ENCODE measurements at regions not wholly inside any gene's neighbourhood (a gene's known extent, or its start where the extent isn't known, plus 50 kb on each side); places are given as distances from the start of the nearest gene placed in this dataset.

GRCh38 chr3:99549957-99550603 is 88.3 kb upstream of the COL8A1 start:
- TF ChIP-seq, protein P1, sequence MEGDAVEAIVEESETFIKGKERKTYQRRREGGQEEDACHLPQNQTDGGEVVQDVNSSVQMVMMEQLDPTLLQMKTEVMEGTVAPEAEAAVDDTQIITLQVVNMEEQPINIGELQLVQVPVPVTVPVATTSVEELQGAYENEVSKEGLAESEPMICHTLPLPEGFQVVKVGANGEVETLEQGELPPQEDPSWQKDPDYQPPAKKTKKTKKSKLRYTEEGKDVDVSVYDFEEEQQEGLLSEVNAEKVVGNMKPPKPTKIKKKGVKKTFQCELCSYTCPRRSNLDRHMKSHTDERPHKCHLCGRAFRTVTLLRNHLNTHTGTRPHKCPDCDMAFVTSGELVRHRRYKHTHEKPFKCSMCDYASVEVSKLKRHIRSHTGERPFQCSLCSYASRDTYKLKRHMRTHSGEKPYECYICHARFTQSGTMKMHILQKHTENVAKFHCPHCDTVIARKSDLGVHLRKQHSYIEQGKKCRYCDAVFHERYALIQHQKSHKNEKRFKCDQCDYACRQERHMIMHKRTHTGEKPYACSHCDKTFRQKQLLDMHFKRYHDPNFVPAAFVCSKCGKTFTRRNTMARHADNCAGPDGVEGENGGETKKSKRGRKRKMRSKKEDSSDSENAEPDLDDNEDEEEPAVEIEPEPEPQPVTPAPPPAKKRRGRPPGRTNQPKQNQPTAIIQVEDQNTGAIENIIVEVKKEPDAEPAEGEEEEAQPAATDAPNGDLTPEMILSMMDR (IDR thresholded peaks at IDR 0.05; ENCODE audit: low read length) = no peak
- TF ChIP-seq EZH2phosphoT487 (IDR thresholded peaks at IDR 0.05; ENCODE audit: low read length) (no peak), EZH2 (optimal IDR thresholded peaks at IDR 0.05; ENCODE audit: low read depth, low read length) (no peak)
